Neural progenitor cell (in vitro differentiated cells): ENCODE measurements at regions not wholly inside any gene's neighbourhood (a gene's known extent, or its start where the extent isn't known, plus 50 kb on each side); places are given as distances from the start of the nearest gene placed in this dataset.

Source experiments
- CTCF ChIP-seq: fragments of 200-600 bp; sonication (generic); IDR thresholded peaks from 2 replicates; pipeline ENCODE4 v1.5.1; 2017; ENCODE audit warnings: antibody characterized with exemption, mild to moderate bottlenecking
- EZH2 ChIP-seq: fragments of 200-600 bp; sonication (generic); IDR thresholded peaks from 2 replicates; pipeline ENCODE4 v1.6.1; 2017; ENCODE audit warnings: antibody characterized with exemption, mild to moderate bottlenecking, moderate library complexity

DNA sequence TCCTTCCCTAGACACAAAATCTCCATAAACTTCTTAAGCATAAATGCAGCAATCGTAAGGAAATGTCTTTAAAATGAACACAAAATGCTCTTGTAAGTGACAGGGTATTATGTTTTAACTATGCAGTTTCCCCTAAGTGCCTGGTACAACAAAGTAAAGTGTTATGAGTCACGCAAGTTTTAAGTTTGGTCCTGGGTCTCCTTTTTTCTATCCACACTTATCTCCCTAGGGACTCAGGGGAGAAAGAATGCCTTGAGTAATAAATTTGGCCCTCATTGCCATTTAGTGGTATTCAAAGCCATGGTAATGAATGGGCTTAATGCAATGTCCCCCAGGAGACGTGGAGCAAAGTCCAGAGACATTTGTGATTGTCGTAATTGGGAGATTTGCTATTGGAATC lies 149.1 kb downstream of the MAGEB17 start:
- TF ChIP-seq CTCF (no peak), EZH2 (no peak)
